PC-3 (cell line): ENCODE measurements at regions not wholly inside any gene's neighbourhood (a gene's known extent, or its start where the extent isn't known, plus 50 kb on each side); places are given as distances from the start of the nearest gene placed in this dataset.

Source experiments
- ATAC-seq: fragments of 200-7000 bp; cut with Tn5 transposase; 2 replicates; pipeline ENCODE4 v1.9.1; 2020; ENCODE audit warnings: mild to moderate bottlenecking, moderate library complexity
- BruUV-seq: library from RNA; stranded (reverse); fragments of 400-500 nt; replicated peaks from 2 replicates; lab custom pipeline; 2021; lab: Mats Ljungman, UMichigan
- CTCF ChIA-PET: fragments of 300-600 bp; sonication (Branson Sonifier 250); formaldehyde crosslinking; loops from one replicate; lab custom pipeline; 2022; ENCODE audit warnings: antibody characterized with exemption; lab: Charles Lee
- POLR2A ChIA-PET: fragments of 300-600 bp; sonication (Branson Sonifier 250); formaldehyde crosslinking; loops from one replicate; lab custom pipeline; 2022; ENCODE audit warnings: antibody characterized with exemption; ENCODE audit not compliant: unreplicated experiment; lab: Charles Lee
- DNase-seq: peaks from one replicate; pipeline ENCODE4 v3.0.0-alpha.2; 2015
- H2AFZ ChIP-seq: fragments of 300-600 bp; sonication (generic); 2 replicates; pipeline ENCODE4 v1.6.0; 2016; ENCODE audit warnings: antibody characterized with exemption, low read length
- H3F3A ChIP-seq: fragments of 300-600 bp; sonication (generic); one replicate; pipeline ENCODE4 v1.6.0; 2017; ENCODE audit warnings: antibody characterized with exemption, low read length, control low read depth, mild to moderate bottlenecking; ENCODE audit not compliant: unreplicated experiment
- H3K27ac ChIP-seq: fragments of 300-600 bp; sonication (generic); 2 replicates; pipeline ENCODE4 v1.5.1; 2016; ENCODE audit warnings: mild to moderate bottlenecking, low read length
- H3K27me3 ChIP-seq: fragments of 300-600 bp; sonication (generic); 2 replicates; pipeline ENCODE4 v1.6.1; 2016; ENCODE audit warnings: low read length, mixed read lengths
- H3K36me3 ChIP-seq: fragments of 300-600 bp; sonication (generic); 2 replicates; pipeline ENCODE4 v1.6.1; 2016; ENCODE audit warnings: low read depth, mixed run types, low read length, mixed read lengths
- H3K4me1 ChIP-seq: fragments of 300-600 bp; sonication (generic); 2 replicates; pipeline ENCODE4 v1.5.1; 2016; ENCODE audit warnings: low read length; ENCODE audit not compliant: insufficient read depth
- H3K4me2 ChIP-seq: fragments of 300-600 bp; sonication (generic); 2 replicates; pipeline ENCODE4 v1.6.0; 2016; ENCODE audit warnings: low read length
- H3K4me3 ChIP-seq: fragments of 300-600 bp; sonication (generic); 2 replicates; pipeline ENCODE4 v1.5.1; 2016; ENCODE audit warnings: mild to moderate bottlenecking, low read length, mixed read lengths
- H3K79me2 ChIP-seq: fragments of 300-600 bp; sonication (generic); 2 replicates; pipeline ENCODE4 v1.6.1; 2017; ENCODE audit warnings: low read length, mixed read lengths
- H3K9ac ChIP-seq: fragments of 300-600 bp; sonication (generic); 2 replicates; pipeline ENCODE4 v1.6.0; 2016; ENCODE audit warnings: mild to moderate bottlenecking, low read length
- H3K9me2 ChIP-seq: fragments of 300-600 bp; sonication (generic); replicated peaks from 2 replicates; pipeline ENCODE4 v1.6.1; 2016; ENCODE audit warnings: mixed run types, low read length, mixed read lengths
- H3K9me3 ChIP-seq: fragments of 300-600 bp; sonication (generic); 2 replicates; pipeline ENCODE4 v1.6.1; 2016; ENCODE audit warnings: low read length, mixed read lengths
- H4K20me1 ChIP-seq: fragments of 300-600 bp; sonication (generic); 2 replicates; pipeline ENCODE4 v1.6.1; 2016; ENCODE audit warnings: low read length, mixed read lengths
- EZH2 ChIP-seq: fragments of 300-600 bp; sonication (generic); IDR thresholded peaks from one replicate; pipeline ENCODE4 v1.6.1; 2017; ENCODE audit warnings: antibody characterized with exemption, mild to moderate bottlenecking, low read length; ENCODE audit not compliant: unreplicated experiment
- EZH2phosphoT487 ChIP-seq: fragments of 300-600 bp; sonication (generic); IDR thresholded peaks from 2 replicates; pipeline ENCODE4 v1.6.1; 2018; ENCODE audit warnings: mild to moderate bottlenecking, antibody characterized with exemption, low read length, borderline replicate concordance
- intact Hi-C: fragments of 100-400 bp; cut with micrococcal nuclease; formaldehyde crosslinking; loops from 2 replicates; pipeline ENCODE4 v1.9.0; 2023
- TF ChIP-seq, protein P1 (sequence below): fragments of 300-600 bp; sonication (generic); conservative IDR thresholded peaks from 2 replicates; pipeline ENCODE4 v1.5.1; 2017; ENCODE audit warnings: antibody characterized with exemption, low read depth, mild to moderate bottlenecking, low read length

DNA sequence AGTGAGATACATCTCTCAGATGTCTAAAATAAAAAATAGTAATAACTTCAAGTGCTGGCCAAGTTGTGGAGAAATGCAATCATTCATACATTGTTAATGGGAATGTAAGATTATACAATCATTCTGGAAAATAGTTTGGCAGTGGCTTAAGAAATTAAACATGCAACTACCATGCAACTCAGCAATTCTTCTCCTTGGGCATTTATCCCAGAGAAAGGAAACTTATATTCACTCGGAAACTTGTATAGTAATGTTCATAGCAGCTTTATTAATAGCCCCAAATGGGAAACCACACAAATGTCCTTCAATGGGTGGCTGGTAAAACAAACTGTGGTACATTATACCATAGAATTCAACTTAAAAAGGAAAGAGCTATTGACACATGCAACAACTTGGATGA is 274.0 kb upstream of the SPRED2 start:
- DNase-seq (no peak), ATAC-seq (no peak)
- no peak overlapping the region for H3K27ac ChIP-seq
- intact Hi-C loops: no loop called here
- no TSS peak for BruUV-seq
- H3K4me3 ChIP-seq: no peak overlapping the region
- no peak overlapping the region for H2AFZ ChIP-seq
- H3K9me2 ChIP-seq: no peaks in the 10 kb centered on the region
- no peaks in the 10 kb centered on the region for H3F3A ChIP-seq
- no peak overlapping the region for H3K9ac ChIP-seq
- H3K4me1 ChIP-seq: peaks cover 7% of the 10 kb centered on the region; the same call in 1 of the 2 replicates
- H3K27me3 ChIP-seq: peaks cover 38% of the 10 kb centered on the region; the same call in 1 of the 2 replicates
- no peaks in the 10 kb centered on the region for H3K36me3 ChIP-seq
- CTCF ChIA-PET: no interaction called here
- no peaks in the 10 kb centered on the region for H3K9me3 ChIP-seq
- H4K20me1 ChIP-seq: no peaks in the 10 kb centered on the region
- POLR2A ChIA-PET: no interaction called here
- TF ChIP-seq, protein P1, sequence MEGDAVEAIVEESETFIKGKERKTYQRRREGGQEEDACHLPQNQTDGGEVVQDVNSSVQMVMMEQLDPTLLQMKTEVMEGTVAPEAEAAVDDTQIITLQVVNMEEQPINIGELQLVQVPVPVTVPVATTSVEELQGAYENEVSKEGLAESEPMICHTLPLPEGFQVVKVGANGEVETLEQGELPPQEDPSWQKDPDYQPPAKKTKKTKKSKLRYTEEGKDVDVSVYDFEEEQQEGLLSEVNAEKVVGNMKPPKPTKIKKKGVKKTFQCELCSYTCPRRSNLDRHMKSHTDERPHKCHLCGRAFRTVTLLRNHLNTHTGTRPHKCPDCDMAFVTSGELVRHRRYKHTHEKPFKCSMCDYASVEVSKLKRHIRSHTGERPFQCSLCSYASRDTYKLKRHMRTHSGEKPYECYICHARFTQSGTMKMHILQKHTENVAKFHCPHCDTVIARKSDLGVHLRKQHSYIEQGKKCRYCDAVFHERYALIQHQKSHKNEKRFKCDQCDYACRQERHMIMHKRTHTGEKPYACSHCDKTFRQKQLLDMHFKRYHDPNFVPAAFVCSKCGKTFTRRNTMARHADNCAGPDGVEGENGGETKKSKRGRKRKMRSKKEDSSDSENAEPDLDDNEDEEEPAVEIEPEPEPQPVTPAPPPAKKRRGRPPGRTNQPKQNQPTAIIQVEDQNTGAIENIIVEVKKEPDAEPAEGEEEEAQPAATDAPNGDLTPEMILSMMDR: no peak
- TF ChIP-seq EZH2 (no peak), EZH2phosphoT487 (no peak)
- no peak overlapping the region for H3K4me2 ChIP-seq
- no peaks in the 10 kb centered on the region for H3K79me2 ChIP-seq

DNA sequence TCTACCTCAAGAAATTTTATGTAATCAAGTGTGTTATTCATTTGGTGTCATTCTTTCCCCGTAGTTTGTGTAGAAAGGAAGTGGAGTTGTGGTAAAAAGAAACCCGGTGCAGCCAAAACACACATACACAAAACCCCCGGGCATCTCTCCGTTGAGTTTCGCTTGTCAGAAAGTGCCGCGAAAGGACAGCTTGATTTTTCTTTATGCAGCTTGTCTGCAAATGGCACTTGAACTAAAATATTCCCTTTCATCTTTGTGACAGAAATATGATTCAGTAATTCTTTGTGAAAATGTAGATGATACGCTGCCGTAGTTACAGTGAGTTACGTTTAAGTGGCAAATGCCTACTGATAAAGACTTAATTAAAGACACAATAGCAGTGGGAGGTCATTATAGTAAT is 268.8 kb upstream of the SPRED2 start:
- Histone ChIP-seq H3K4me3 (no peak overlapping the region), H3K4me1 (no peaks in the 10 kb centered on the region), H3K4me2 (no peak overlapping the region), H3K9me3 (no peaks in the 10 kb centered on the region), H3K79me2 (no peaks in the 10 kb centered on the region), H3K27me3 (peaks cover 66% of the 10 kb centered on the region), H3K9ac (no peak overlapping the region), H3F3A (no peaks in the 10 kb centered on the region), H3K9me2 (no peaks in the 10 kb centered on the region), H3K36me3 (no peaks in the 10 kb centered on the region), H2AFZ (no peak overlapping the region), H4K20me1 (no peaks in the 10 kb centered on the region), H3K27ac (no peak overlapping the region)
- intact Hi-C loops: no loop called here
- ATAC-seq: no peak
- TF ChIP-seq, protein P1: no peak
- no peak for TF ChIP-seq EZH2
- TF ChIP-seq EZH2phosphoT487: no peak
- no peak for DNase-seq
- POLR2A ChIA-PET: no interaction called here
- no TSS peak for BruUV-seq
- CTCF ChIA-PET: no interaction called here

DNA sequence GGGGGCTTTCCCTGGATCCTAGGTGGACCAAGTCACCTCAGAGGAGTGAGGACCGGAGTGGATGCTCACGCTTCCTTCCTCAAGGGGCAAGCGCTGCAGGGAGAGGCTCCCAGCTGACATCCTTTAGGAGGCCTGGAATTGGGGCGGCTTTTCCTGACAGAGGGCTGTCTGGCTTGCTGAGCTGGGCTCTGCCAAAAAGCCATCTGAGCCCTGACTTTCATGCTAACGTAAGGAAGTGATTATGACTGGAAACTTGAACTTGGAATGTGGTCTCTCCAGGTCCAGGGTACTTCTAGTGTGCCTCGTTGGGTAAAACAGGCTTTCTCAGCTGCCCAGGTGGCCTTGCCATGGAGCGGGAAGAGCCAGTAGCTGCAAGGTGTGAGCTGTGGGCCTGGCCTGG is 268.3 kb upstream of the SPRED2 start:
- Histone ChIP-seq H3K36me3 (no peaks in the 10 kb centered on the region), H3K9ac (no peak overlapping the region), H3K4me3 (no peak overlapping the region), H3K9me3 (no peaks in the 10 kb centered on the region), H3K27ac (no peak overlapping the region), H2AFZ (no peak overlapping the region), H3F3A (no peaks in the 10 kb centered on the region), H3K4me1 (no peaks in the 10 kb centered on the region), H3K27me3 (peaks cover 65% of the 10 kb centered on the region), H3K9me2 (no peaks in the 10 kb centered on the region), H3K79me2 (no peaks in the 10 kb centered on the region), H4K20me1 (no peaks in the 10 kb centered on the region), H3K4me2 (no peak overlapping the region)
- ATAC-seq (no peak), DNase-seq (no peak)
- TF ChIP-seq, protein P1: no peak
- TF ChIP-seq EZH2 (no peak), EZH2phosphoT487 (no peak)
- intact Hi-C loops: no loop called here
- CTCF ChIA-PET: no interaction called here
- POLR2A ChIA-PET: no interaction called here
- no TSS peak for BruUV-seq
